Liver (tissue), 8 donors: ENCODE measurements at regions not wholly inside any gene's neighbourhood (a gene's known extent, or its start where the extent isn't known, plus 50 kb on each side); places are given as distances from the start of the nearest gene placed in this dataset.
"Not testable (repeated sequence)": the region's sequence is repeated elsewhere in the genome, so short reads cannot be mapped to it uniquely, and the experiment has no call there.

ENCODE experiments used
- DNase-seq: peaks from one replicate; pipeline ENCODE4 v3.0.0-alpha.2; 2017; ENCODE audit warnings: low spot score
- H3K27ac ChIP-seq, 2 donors: one replicate each; pipeline ENCODE4 v1.7.0; 2013; ENCODE audit warnings: inconsistent platforms in 2 of 2, low read length in 2 of 2, control low read depth in 1 of 2, low read depth in 1 of 2, mild to moderate bottlenecking in 1 of 2
- H3K27me3 ChIP-seq, 4 donors: one replicate each; pipeline versions ENCODE4 v1.6.1 to v1.7.0; 2013; ENCODE audit warnings: low read length in 3 of 4, inconsistent platforms in 1 of 4, mild to moderate bottlenecking in 1 of 4, moderate library complexity in 1 of 4; ENCODE audit not compliant: control insufficient read depth in 4 of 4, insufficient read depth in 4 of 4
- H3K36me3 ChIP-seq, 4 donors: one replicate each; pipeline versions ENCODE4 v1.6.1 to v1.7.0; 2013; ENCODE audit warnings: low read length in 3 of 4, mild to moderate bottlenecking in 3 of 4, low read depth in 1 of 4, moderate library complexity in 1 of 4; ENCODE audit not compliant: control insufficient read depth in 4 of 4, insufficient read depth in 3 of 4
- H3K4me1 ChIP-seq, 4 donors: one replicate each; pipeline versions ENCODE4 v1.6.1 to v1.7.0; 2013; ENCODE audit warnings: low read length in 3 of 4, mild to moderate bottlenecking in 3 of 4, moderate library complexity in 1 of 4; ENCODE audit not compliant: control insufficient read depth in 4 of 4, insufficient read depth in 4 of 4
- H3K4me3 ChIP-seq, 3 donors: one replicate each; pipeline versions ENCODE4 v1.6.1 to v1.7.0; 2013; ENCODE audit warnings: low read length in 3 of 3, control low read depth in 1 of 3, low read depth in 1 of 3, mild to moderate bottlenecking in 1 of 3
- H3K9ac ChIP-seq, 2 donors: one replicate each; pipeline ENCODE4 v1.7.0; 2013; ENCODE audit warnings: low read length in 2 of 2, mild to moderate bottlenecking in 2 of 2, moderate library complexity in 2 of 2, control low read depth in 1 of 2, low read depth in 1 of 2
- H3K9me3 ChIP-seq, 4 donors: one replicate each; pipeline versions ENCODE4 v1.6.1 to v1.7.0; 2013; ENCODE audit warnings: low read length in 3 of 4; ENCODE audit not compliant: control insufficient read depth in 4 of 4
- EGR1 ChIP-seq, 2 donors: IDR thresholded peaks; 2 replicates each; pipeline ENCODE4 v1.6.1; 2016 to 2018; ENCODE audit warnings: antibody characterized with exemption in 2 of 2, low read depth in 2 of 2
- FOXA1 ChIP-seq: IDR thresholded peaks from 2 replicates; pipeline ENCODE4 v1.6.1; 2016; ENCODE audit warnings: antibody characterized with exemption
- FOXA2 ChIP-seq: IDR thresholded peaks from 2 replicates; pipeline ENCODE4 v1.6.1; 2016; ENCODE audit warnings: antibody characterized with exemption
- HNF4A ChIP-seq, 2 donors: conservative IDR thresholded peaks; 2 replicates each; pipeline ENCODE4 v1.6.1; 2016; ENCODE audit warnings: antibody characterized with exemption in 2 of 2, mild to moderate bottlenecking in 2 of 2
- HNF4G ChIP-seq: IDR thresholded peaks from 2 replicates; pipeline ENCODE4 v1.6.1; 2016; ENCODE audit warnings: antibody characterized with exemption
- JUND ChIP-seq, 2 donors: IDR thresholded peaks; 2 replicates each; pipeline ENCODE4 v1.6.1; 2016; ENCODE audit warnings: antibody characterized with exemption in 2 of 2
- NR2F2 ChIP-seq: IDR thresholded peaks from 2 replicates; pipeline ENCODE4 v1.6.1; 2016; ENCODE audit warnings: antibody characterized with exemption
- RXRA ChIP-seq, 2 donors: IDR thresholded peaks; 2 replicates each; pipeline ENCODE4 v1.6.1; 2017 to 2018; ENCODE audit warnings: antibody characterized with exemption in 2 of 2, mild to moderate bottlenecking in 1 of 2
- TAF1 ChIP-seq: conservative IDR thresholded peaks from 2 replicates; pipeline ENCODE4 v1.6.1; 2016; ENCODE audit warnings: antibody characterized with exemption, mild to moderate bottlenecking
- YY1 ChIP-seq: IDR thresholded peaks from 2 replicates; pipeline ENCODE4 v1.6.1; 2016; ENCODE audit warnings: antibody characterized with exemption, mild to moderate bottlenecking
- WGBS: extraction: QIAGEN DNeasy Blood & Tissue Kit; methylation state at CpG from one replicate; pipeline ENCODE4 v1.1.7; 2013; 5-methylcytosine and 5-hydroxymethylcytosine counted together
- TF ChIP-seq, protein P1 (sequence below): fragments of 150-350 bp; IDR thresholded peaks from 2 replicates; pipeline ENCODE4 v1.5.1; 2017; ENCODE audit warnings: improper control_type of control experiment, low read depth, low read length; ENCODE audit not compliant: missing input control
- TF ChIP-seq, protein P2 (sequence below): IDR thresholded peaks from 2 replicates; pipeline ENCODE4 v1.6.1; 2016; ENCODE audit warnings: antibody characterized with exemption
- TF ChIP-seq, protein P3 (sequence below): IDR thresholded peaks from 2 replicates; pipeline ENCODE4 v1.6.1; 2016; ENCODE audit warnings: antibody characterized with exemption
- TF ChIP-seq, protein P4 (sequence below): IDR thresholded peaks from 2 replicates; pipeline ENCODE4 v1.6.1; 2016; ENCODE audit warnings: antibody characterized with exemption, mild to moderate bottlenecking
- TF ChIP-seq, protein P5 (sequence below): IDR thresholded peaks from 2 replicates; pipeline ENCODE4 v1.6.1; 2016; ENCODE audit warnings: antibody characterized with exemption
- donor health status: healthy.
- donor health status: healthy.
- donor health status: healthy.
- donor health status: healthy.
- donor health status: healthy.

DNA sequence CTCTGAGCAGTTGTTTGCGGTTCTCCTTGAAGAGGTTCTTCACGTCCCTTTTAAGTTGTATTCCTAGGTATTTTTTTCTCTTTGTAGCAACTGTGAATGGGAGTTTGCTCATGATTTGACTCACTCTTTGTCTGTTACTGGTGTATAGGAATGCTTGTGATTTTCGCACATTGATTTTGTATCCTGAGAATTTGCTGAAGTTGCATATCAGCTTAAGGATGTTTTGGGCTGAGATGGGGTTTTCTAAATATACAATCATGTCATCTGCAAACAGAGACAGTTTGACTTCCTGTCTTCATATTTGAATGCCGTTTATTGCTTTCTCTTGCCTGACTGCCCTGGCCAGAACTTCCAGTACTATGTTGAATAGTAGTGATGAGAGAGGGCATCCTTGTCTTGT, 122.5 kb upstream of the CCDC85A start:
- not testable (repeated sequence) for H3K9me3 ChIP-seq, H3K4me3 ChIP-seq, H3K27me3 ChIP-seq, H3K4me1 ChIP-seq, H3K36me3 ChIP-seq, DNase-seq, H3K27ac ChIP-seq, H3K9ac ChIP-seq
- 80% methylated on average over 4 of the region's 4 CpGs for WGBS

DNA sequence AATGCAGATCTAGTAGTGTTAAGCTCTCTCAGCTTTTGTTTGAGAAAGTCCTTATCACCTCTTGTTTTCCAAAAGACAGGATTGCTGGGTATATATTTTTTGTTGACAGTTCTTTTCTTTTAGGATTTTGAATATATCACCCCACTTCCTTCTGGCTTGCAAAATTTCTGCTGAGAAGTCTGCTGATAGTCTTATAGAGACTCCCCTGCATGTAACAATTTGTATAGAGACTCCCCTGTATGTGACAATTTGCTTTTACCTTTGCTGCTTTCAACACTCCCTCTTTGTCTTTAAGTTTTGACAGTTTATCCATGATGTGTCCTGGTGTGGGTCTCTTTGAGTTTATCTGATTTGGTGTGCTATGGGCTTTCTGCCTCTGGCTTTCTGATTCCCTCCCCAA, 115.0 kb upstream of the CCDC85A start:
- H3K9me3 ChIP-seq, result peaks cover 0 to 8% (median 0%) of the 10 kb centered on the region in 4 donors
- H3K9ac ChIP-seq, result no peak overlapping the region
- H3K27me3 ChIP-seq, result no peaks in the 10 kb centered on the region
- DNase-seq, result no peak
- no peaks in the 10 kb centered on the region for H3K4me1 ChIP-seq
- H3K27ac ChIP-seq, result no peak overlapping the region
- no peak for TF ChIP-seq FOXA2
- TF ChIP-seq HNF4G, result no peak
- TF ChIP-seq, protein P1, sequence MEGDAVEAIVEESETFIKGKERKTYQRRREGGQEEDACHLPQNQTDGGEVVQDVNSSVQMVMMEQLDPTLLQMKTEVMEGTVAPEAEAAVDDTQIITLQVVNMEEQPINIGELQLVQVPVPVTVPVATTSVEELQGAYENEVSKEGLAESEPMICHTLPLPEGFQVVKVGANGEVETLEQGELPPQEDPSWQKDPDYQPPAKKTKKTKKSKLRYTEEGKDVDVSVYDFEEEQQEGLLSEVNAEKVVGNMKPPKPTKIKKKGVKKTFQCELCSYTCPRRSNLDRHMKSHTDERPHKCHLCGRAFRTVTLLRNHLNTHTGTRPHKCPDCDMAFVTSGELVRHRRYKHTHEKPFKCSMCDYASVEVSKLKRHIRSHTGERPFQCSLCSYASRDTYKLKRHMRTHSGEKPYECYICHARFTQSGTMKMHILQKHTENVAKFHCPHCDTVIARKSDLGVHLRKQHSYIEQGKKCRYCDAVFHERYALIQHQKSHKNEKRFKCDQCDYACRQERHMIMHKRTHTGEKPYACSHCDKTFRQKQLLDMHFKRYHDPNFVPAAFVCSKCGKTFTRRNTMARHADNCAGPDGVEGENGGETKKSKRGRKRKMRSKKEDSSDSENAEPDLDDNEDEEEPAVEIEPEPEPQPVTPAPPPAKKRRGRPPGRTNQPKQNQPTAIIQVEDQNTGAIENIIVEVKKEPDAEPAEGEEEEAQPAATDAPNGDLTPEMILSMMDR, result no peak
- TF ChIP-seq FOXA1, result no peak
- TF ChIP-seq, protein P2, sequence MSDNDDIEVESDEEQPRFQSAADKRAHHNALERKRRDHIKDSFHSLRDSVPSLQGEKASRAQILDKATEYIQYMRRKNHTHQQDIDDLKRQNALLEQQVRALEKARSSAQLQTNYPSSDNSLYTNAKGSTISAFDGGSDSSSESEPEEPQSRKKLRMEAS, result no peak
- no peak for TF ChIP-seq YY1
- no peak for TF ChIP-seq HNF4A (conservative IDR thresholded peaks at IDR 0.05)
- TF ChIP-seq RXRA (IDR thresholded peaks at IDR 0.05), result no peak
- no peak for TF ChIP-seq NR2F2
- TF ChIP-seq, protein P3, sequence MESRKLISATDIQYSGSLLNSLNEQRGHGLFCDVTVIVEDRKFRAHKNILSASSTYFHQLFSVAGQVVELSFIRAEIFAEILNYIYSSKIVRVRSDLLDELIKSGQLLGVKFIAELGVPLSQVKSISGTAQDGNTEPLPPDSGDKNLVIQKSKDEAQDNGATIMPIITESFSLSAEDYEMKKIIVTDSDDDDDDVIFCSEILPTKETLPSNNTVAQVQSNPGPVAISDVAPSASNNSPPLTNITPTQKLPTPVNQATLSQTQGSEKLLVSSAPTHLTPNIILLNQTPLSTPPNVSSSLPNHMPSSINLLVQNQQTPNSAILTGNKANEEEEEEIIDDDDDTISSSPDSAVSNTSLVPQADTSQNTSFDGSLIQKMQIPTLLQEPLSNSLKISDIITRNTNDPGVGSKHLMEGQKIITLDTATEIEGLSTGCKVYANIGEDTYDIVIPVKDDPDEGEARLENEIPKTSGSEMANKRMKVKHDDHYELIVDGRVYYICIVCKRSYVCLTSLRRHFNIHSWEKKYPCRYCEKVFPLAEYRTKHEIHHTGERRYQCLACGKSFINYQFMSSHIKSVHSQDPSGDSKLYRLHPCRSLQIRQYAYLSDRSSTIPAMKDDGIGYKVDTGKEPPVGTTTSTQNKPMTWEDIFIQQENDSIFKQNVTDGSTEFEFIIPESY, result no peak
- TF ChIP-seq EGR1 (IDR thresholded peaks at IDR 0.05; ENCODE audit: low read depth in 2 of 2), result no peak
- TF ChIP-seq, protein P4, sequence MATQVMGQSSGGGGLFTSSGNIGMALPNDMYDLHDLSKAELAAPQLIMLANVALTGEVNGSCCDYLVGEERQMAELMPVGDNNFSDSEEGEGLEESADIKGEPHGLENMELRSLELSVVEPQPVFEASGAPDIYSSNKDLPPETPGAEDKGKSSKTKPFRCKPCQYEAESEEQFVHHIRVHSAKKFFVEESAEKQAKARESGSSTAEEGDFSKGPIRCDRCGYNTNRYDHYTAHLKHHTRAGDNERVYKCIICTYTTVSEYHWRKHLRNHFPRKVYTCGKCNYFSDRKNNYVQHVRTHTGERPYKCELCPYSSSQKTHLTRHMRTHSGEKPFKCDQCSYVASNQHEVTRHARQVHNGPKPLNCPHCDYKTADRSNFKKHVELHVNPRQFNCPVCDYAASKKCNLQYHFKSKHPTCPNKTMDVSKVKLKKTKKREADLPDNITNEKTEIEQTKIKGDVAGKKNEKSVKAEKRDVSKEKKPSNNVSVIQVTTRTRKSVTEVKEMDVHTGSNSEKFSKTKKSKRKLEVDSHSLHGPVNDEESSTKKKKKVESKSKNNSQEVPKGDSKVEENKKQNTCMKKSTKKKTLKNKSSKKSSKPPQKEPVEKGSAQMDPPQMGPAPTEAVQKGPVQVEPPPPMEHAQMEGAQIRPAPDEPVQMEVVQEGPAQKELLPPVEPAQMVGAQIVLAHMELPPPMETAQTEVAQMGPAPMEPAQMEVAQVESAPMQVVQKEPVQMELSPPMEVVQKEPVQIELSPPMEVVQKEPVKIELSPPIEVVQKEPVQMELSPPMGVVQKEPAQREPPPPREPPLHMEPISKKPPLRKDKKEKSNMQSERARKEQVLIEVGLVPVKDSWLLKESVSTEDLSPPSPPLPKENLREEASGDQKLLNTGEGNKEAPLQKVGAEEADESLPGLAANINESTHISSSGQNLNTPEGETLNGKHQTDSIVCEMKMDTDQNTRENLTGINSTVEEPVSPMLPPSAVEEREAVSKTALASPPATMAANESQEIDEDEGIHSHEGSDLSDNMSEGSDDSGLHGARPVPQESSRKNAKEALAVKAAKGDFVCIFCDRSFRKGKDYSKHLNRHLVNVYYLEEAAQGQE, result no peak
- TF ChIP-seq TAF1, result no peak
- TF ChIP-seq, protein P5, sequence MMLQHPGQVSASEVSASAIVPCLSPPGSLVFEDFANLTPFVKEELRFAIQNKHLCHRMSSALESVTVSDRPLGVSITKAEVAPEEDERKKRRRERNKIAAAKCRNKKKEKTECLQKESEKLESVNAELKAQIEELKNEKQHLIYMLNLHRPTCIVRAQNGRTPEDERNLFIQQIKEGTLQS, result no peak
- no peak for TF ChIP-seq JUND (IDR thresholded peaks at IDR 0.05)
- no peak overlapping the region for H3K4me3 ChIP-seq
- H3K36me3 ChIP-seq, result no peaks in the 10 kb centered on the region
